ENCODE measurements at regions not wholly inside any gene's neighbourhood (a gene's known extent, or its start where the extent isn't known, plus 50 kb on each side); places are given as distances from the start of the nearest gene placed in this dataset.
"Not testable (repeated sequence)": the region's sequence is repeated elsewhere in the genome, so short reads cannot be mapped to it uniquely, and the experiment has no call there.

DNA sequence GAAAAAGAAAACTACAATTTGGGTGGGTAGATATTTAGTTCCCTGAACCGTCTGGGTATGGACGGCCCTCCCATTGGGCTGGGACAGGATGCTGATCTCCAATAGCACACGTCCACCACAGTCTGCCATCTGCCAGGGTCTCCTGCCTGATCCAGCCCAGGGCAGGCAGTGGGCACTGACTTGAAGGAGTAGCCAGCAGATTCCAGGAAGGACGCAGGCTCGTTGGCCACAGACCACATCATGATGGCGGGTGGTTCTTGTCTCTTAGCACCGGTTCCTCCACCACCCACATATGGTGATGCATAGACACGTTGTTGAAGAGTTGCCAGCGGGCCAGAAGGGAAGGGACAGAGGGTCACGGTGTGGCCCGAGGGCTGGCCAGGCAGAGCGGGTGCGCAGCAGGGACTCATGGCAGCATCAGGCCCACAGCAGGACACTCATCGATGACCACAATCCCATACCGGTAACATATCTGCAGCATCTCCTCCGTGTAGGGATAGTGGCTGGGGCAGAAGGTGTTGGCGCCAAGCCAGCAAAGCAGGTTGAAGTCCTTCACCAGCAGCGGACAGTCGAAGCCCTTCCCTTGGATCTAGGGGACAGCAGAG lies 155.8 kb upstream of the FAM174A start:
- H4K20me1 ChIP-seq (ENCODE audit: insufficient read depth, low read length); H3K36me3 Mint-ChIP-seq; H3K27ac ChIP-seq (ENCODE audit: low read depth in 1 of 2, low read length in 2 of 2); H3K27me3 Mint-ChIP-seq (ENCODE audit: low read depth in 3 of 3); H3K4me3 Mint-ChIP-seq; intact Hi-C loops (cut with micrococcal nuclease); H3K36me3 ChIP-seq (replicated peaks in 1 of 2; ENCODE audit: control insufficient read depth in 1 of 2, insufficient read depth in 2 of 2, low read length in 2 of 2); H3K4me1 ChIP-seq (ENCODE audit: control insufficient read depth in 1 of 2, insufficient read depth in 2 of 2, low read length in 2 of 2); H3K27me3 ChIP-seq (ENCODE audit: control insufficient read depth in 2 of 2, insufficient read depth in 2 of 2, low read length in 2 of 2); H3K4me3 ChIP-seq (replicated peaks in 1 of 3; ENCODE audit: low read depth in 2 of 3, low read length in 3 of 3); H3K27ac Mint-ChIP-seq; H3K4me1 Mint-ChIP-seq; DNase-seq; H3K9ac ChIP-seq (ENCODE audit: insufficient read depth, low read length, poor library complexity, severe bottlenecking); H2AFZ ChIP-seq (ENCODE audit: insufficient read depth, low read depth, low read length, poor library complexity, severe bottlenecking); H3K79me2 ChIP-seq (ENCODE audit: insufficient read depth, low read length); H3K4me2 ChIP-seq (replicated peaks; ENCODE audit: extremely low read depth, low read length, poor library complexity, severe bottlenecking); H3K9me3 ChIP-seq (replicated peaks in 1 of 2; ENCODE audit: control insufficient read depth in 1 of 2, insufficient read depth in 1 of 2, low read length in 2 of 2): not testable (repeated sequence)
- peaks cover 2 to 14% (median 8%) of the 10 kb centered on the region in 7 donors for H3K9me3 Mint-ChIP-seq
- WGBS (ENCODE audit: insufficient coverage), result 100% methylated on average over 2 of the region's 19 CpGs

DNA sequence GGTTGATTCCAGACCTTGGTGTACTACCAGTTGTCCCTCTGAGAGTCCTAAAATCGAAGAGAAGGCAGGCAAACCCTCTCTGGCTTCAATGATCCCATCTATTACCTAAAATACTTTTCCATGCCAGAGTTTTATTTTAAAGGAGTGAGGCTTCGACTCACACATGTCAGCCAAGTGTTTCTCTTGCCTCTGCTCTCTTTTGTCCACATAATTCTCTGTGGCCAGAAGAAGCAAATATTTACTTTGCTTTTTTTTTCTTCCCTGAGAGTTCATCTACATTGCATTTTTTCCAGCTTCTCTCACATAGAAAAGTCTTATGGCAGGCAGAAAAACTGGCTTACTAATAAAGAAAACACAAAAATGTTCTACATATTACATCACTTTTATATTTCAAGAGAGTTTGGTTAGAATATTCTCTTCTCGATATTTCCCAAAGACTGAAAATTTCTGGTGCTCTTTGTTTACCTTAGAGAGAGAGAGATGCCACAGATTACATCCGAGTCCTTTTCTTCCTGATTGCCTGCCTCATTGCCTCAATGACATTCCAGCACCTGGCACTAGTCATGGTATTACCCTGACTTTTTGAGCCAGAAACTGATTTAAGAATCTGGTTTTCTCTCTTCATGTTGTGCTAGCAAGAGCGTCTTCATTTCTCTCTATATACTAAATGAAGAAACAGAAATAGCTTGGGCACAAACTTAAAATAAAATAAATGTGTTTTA lies 170.3 kb upstream of the FAM174A start:
- intact Hi-C loops (cut with micrococcal nuclease); H3K27ac ChIP-seq (ENCODE audit: low read depth in 1 of 2, low read length in 2 of 2); H3K36me3 ChIP-seq (replicated peaks in 1 of 2; ENCODE audit: control insufficient read depth in 1 of 2, insufficient read depth in 2 of 2, low read length in 2 of 2); H3K9me3 Mint-ChIP-seq; H4K20me1 ChIP-seq (ENCODE audit: insufficient read depth, low read length); H3K79me2 ChIP-seq (ENCODE audit: insufficient read depth, low read length); H3K4me3 ChIP-seq (replicated peaks in 1 of 3; ENCODE audit: low read depth in 2 of 3, low read length in 3 of 3); H3K27me3 ChIP-seq (ENCODE audit: control insufficient read depth in 2 of 2, insufficient read depth in 2 of 2, low read length in 2 of 2); DNase-seq; H2AFZ ChIP-seq (ENCODE audit: insufficient read depth, low read depth, low read length, poor library complexity, severe bottlenecking); H3K4me1 Mint-ChIP-seq; H3K4me3 Mint-ChIP-seq; H3K27ac Mint-ChIP-seq; H3K4me2 ChIP-seq (replicated peaks; ENCODE audit: extremely low read depth, low read length, poor library complexity, severe bottlenecking); H3K4me1 ChIP-seq (ENCODE audit: control insufficient read depth in 1 of 2, insufficient read depth in 2 of 2, low read length in 2 of 2); H3K27me3 Mint-ChIP-seq (ENCODE audit: low read depth in 3 of 3); H3K36me3 Mint-ChIP-seq; H3K9ac ChIP-seq (ENCODE audit: insufficient read depth, low read length, poor library complexity, severe bottlenecking); H3K9me3 ChIP-seq (replicated peaks in 1 of 2; ENCODE audit: control insufficient read depth in 1 of 2, insufficient read depth in 1 of 2, low read length in 2 of 2): not testable (repeated sequence)
- WGBS (ENCODE audit: insufficient coverage), result no CpG with 5 or more reads among the region's 5 CpGs

DNA sequence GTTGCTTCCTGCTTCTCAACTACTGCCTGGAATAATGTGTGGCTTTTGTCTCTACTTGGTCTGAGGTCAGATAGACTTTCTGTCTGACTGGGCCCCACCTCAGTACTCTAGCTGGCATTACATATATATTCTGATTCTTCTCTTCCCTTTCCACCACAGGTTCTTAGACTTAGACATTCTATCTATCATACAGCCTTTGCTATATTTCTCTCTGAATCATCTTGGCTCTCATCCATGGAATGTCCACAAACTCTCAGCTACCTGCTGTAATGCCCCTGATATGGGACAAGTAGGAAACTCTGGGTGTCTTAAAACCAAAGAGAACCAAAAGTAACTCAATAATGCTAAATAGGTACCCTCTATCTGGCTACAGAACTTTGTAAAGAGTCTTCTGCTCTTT lies 170.8 kb upstream of the FAM174A start:
- H3K27me3 ChIP-seq (ENCODE audit: control insufficient read depth in 2 of 2, insufficient read depth in 2 of 2, low read length in 2 of 2); H3K36me3 ChIP-seq (replicated peaks in 1 of 2; ENCODE audit: control insufficient read depth in 1 of 2, insufficient read depth in 2 of 2, low read length in 2 of 2); H3K27ac ChIP-seq (ENCODE audit: low read depth in 1 of 2, low read length in 2 of 2); intact Hi-C loops (cut with micrococcal nuclease); H3K36me3 Mint-ChIP-seq; H3K4me1 ChIP-seq (ENCODE audit: control insufficient read depth in 1 of 2, insufficient read depth in 2 of 2, low read length in 2 of 2); H3K4me1 Mint-ChIP-seq; H3K27ac Mint-ChIP-seq; H3K9ac ChIP-seq (ENCODE audit: insufficient read depth, low read length, poor library complexity, severe bottlenecking); H3K4me3 Mint-ChIP-seq; H3K9me3 Mint-ChIP-seq; H3K4me2 ChIP-seq (replicated peaks; ENCODE audit: extremely low read depth, low read length, poor library complexity, severe bottlenecking); H3K27me3 Mint-ChIP-seq (ENCODE audit: low read depth in 3 of 3); H2AFZ ChIP-seq (ENCODE audit: insufficient read depth, low read depth, low read length, poor library complexity, severe bottlenecking); H3K9me3 ChIP-seq (replicated peaks in 1 of 2; ENCODE audit: control insufficient read depth in 1 of 2, insufficient read depth in 1 of 2, low read length in 2 of 2); H3K4me3 ChIP-seq (replicated peaks in 1 of 3; ENCODE audit: low read depth in 2 of 3, low read length in 3 of 3); H4K20me1 ChIP-seq (ENCODE audit: insufficient read depth, low read length); H3K79me2 ChIP-seq (ENCODE audit: insufficient read depth, low read length); DNase-seq: not testable (repeated sequence)

DNA sequence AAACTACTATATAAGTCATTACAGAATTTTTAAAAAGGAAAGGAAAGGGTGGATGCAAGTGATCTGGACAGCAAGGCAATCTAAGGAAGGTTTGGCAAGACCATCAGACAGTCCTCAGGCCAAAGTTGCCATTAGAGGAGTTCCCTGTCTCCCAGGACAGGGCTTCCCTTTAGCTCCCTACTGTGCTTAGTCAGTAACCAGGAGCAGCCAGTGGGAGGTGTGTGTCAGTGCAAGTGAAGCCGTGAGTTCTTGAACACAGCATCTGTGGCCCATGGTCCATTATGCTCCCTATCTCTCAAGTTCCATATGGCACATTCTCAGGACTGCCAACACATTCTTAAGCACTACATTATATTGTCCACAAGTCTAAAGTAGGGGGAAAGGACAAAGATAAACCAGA lies 175.2 kb upstream of the FAM174A start:
- not testable (repeated sequence) for H3K36me3 ChIP-seq (replicated peaks in 1 of 2; ENCODE audit: control insufficient read depth in 1 of 2, insufficient read depth in 2 of 2, low read length in 2 of 2)

More for the DNA sequence above, 175.2 kb upstream of the FAM174A start:
- H3K4me3 ChIP-seq (replicated peaks in 1 of 3; ENCODE audit: low read depth in 2 of 3, low read length in 3 of 3); H4K20me1 ChIP-seq (ENCODE audit: insufficient read depth, low read length); H3K27ac ChIP-seq (ENCODE audit: low read depth in 1 of 2, low read length in 2 of 2); H3K9me3 ChIP-seq (replicated peaks in 1 of 2; ENCODE audit: control insufficient read depth in 1 of 2, insufficient read depth in 1 of 2, low read length in 2 of 2); H3K79me2 ChIP-seq (ENCODE audit: insufficient read depth, low read length); H3K4me1 Mint-ChIP-seq; H3K4me2 ChIP-seq (replicated peaks; ENCODE audit: extremely low read depth, low read length, poor library complexity, severe bottlenecking); H3K36me3 Mint-ChIP-seq; DNase-seq; H3K9me3 Mint-ChIP-seq; H3K9ac ChIP-seq (ENCODE audit: insufficient read depth, low read length, poor library complexity, severe bottlenecking); H3K27me3 ChIP-seq (ENCODE audit: control insufficient read depth in 2 of 2, insufficient read depth in 2 of 2, low read length in 2 of 2); H3K27me3 Mint-ChIP-seq (ENCODE audit: low read depth in 3 of 3); H2AFZ ChIP-seq (ENCODE audit: insufficient read depth, low read depth, low read length, poor library complexity, severe bottlenecking); H3K4me1 ChIP-seq (ENCODE audit: control insufficient read depth in 1 of 2, insufficient read depth in 2 of 2, low read length in 2 of 2); H3K4me3 Mint-ChIP-seq; intact Hi-C loops (cut with micrococcal nuclease); H3K27ac Mint-ChIP-seq: not testable (repeated sequence)
- no CpG with 5 or more reads among the region's 1 CpG for WGBS (ENCODE audit: insufficient coverage)
